AML-193 (cell line): ENCODE measurements at regions not wholly inside any gene's neighbourhood (a gene's known extent, or its start where the extent isn't known, plus 50 kb on each side); places are given as distances from the start of the nearest gene placed in this dataset.
"Not testable (repeated sequence)": the region's sequence is repeated elsewhere in the genome, so short reads cannot be mapped to it uniquely, and the experiment has no call there.

Source experiments
- DNase-seq, 2 experiments: peaks; one replicate each; lab custom pipeline; 2025; lab: John Stamatoyannopoulos, UW

- no peak for DNase-seq
Measured at GRCh38 chr6:68237205-68237604, 397.9 kb upstream of the ADGRB3 start.

- DNase-seq, result peak; percentile 12 to 24
Measured at GRCh38 chr6:68235326-68235784, 399.7 kb upstream of the ADGRB3 start.

- no peak for DNase-seq
Measured at GRCh38 chr6:68233623-68234022, 401.5 kb upstream of the ADGRB3 start.

GRCh38 chr6:68229566-68229965, 405.5 kb upstream of the ADGRB3 start:
- DNase-seq, result no peak

GRCh38 chr6:68226460-68226859, 408.6 kb upstream of the ADGRB3 start:
- peak; percentile 8 to 9 for DNase-seq

GRCh38 chr6:68225729-68226128, 409.4 kb upstream of the ADGRB3 start:
- DNase-seq, result no peak

- no peak for DNase-seq
Measured at GRCh38 chr6:68211242-68211795, 423.8 kb upstream of the ADGRB3 start.

GRCh38 chr6:68207612-68208011, 427.5 kb upstream of the ADGRB3 start:
- DNase-seq, result not testable (repeated sequence)

- no peak for DNase-seq
Measured at GRCh38 chr6:68200929-68201328, 434.2 kb upstream of the ADGRB3 start.

GRCh38 chr6:68197356-68197755, 437.7 kb upstream of the ADGRB3 start:
- no peak for DNase-seq

- peak; percentile 36 to 50 for DNase-seq
Measured at GRCh38 chr6:68196645-68197044, 438.4 kb upstream of the ADGRB3 start.

- DNase-seq, result not testable (repeated sequence)
Measured at GRCh38 chr6:68195753-68196152, 439.3 kb upstream of the ADGRB3 start.

GRCh38 chr6:68194846-68195478, 440.1 kb upstream of the ADGRB3 start:
- no peak for DNase-seq

- DNase-seq, result no peak
Measured at GRCh38 chr6:68192988-68193387, 442.1 kb upstream of the ADGRB3 start.

- no peak for DNase-seq
Measured at GRCh38 chr6:68189217-68189815, 445.8 kb upstream of the ADGRB3 start.

- DNase-seq, result no peak
Measured at GRCh38 chr6:68186870-68187269, 448.2 kb upstream of the ADGRB3 start.

- DNase-seq, result no peak
Measured at GRCh38 chr6:68182386-68182785, 452.7 kb upstream of the ADGRB3 start.

GRCh38 chr6:68181027-68181426, 454.1 kb upstream of the ADGRB3 start:
- DNase-seq, result not testable (repeated sequence)

- no peak for DNase-seq
Measured at GRCh38 chr6:68173616-68174015, 461.5 kb upstream of the ADGRB3 start.

- no peak for DNase-seq
Measured at GRCh38 chr6:68169922-68170321, 465.2 kb upstream of the ADGRB3 start.

- DNase-seq, result no peak
Measured at GRCh38 chr6:68167604-68168003, 467.5 kb upstream of the ADGRB3 start.

GRCh38 chr6:68160812-68161211, 474.3 kb upstream of the ADGRB3 start:
- DNase-seq, result not testable (repeated sequence)

GRCh38 chr6:68160348-68160747, 474.7 kb upstream of the ADGRB3 start:
- DNase-seq, result no peak

- DNase-seq, result no peak
Measured at GRCh38 chr6:68159433-68159832, 475.6 kb upstream of the ADGRB3 start.
